SK-N-SH (cell line): ENCODE measurements at regions not wholly inside any gene's neighbourhood (a gene's known extent, or its start where the extent isn't known, plus 50 kb on each side); places are given as distances from the start of the nearest gene placed in this dataset.

Source experiments
- EP300 ChIP-seq, 2 experiments: IDR thresholded peaks; 2 replicates each; pipeline versions ENCODE4 v1.4.0 to v1.6.1; 2012; ENCODE audit warnings: borderline replicate concordance in 1 of 2, low read depth in 1 of 2, low read length in 1 of 2
- EZH2phosphoT487 ChIP-seq: fragments of 200-600 bp; sonication (generic); IDR thresholded peaks from 2 replicates; pipeline ENCODE4 v1.6.1; 2017; ENCODE audit warnings: low read depth, mixed run types, mild to moderate bottlenecking, antibody characterized with exemption, moderate library complexity, borderline replicate concordance
- POLR2AphosphoS5 ChIP-seq: IDR thresholded peaks from 2 replicates; pipeline ENCODE4 v1.6.1; 2012; ENCODE audit warnings: low read depth, low read length
- RAD21 ChIP-seq: IDR thresholded peaks from 2 replicates; pipeline ENCODE4 v1.6.1; 2012; ENCODE audit warnings: mild to moderate bottlenecking, low read length
- SIN3A ChIP-seq: IDR thresholded peaks from 2 replicates; pipeline ENCODE4 v1.6.1; 2012; ENCODE audit warnings: low read depth, mild to moderate bottlenecking, low read length, moderate library complexity, borderline replicate concordance
- TCF12 ChIP-seq: IDR thresholded peaks from 2 replicates; pipeline ENCODE4 v1.4.0; 2012
- TEAD4 ChIP-seq: IDR thresholded peaks from 2 replicates; pipeline ENCODE4 v1.4.0; 2012; ENCODE audit warnings: mild to moderate bottlenecking, borderline replicate concordance; ENCODE audit not compliant: insufficient read depth
- YY1 ChIP-seq: IDR thresholded peaks from 2 replicates; pipeline ENCODE4 v1.4.0; 2012; ENCODE audit warnings: low read depth, mild to moderate bottlenecking
- TF ChIP-seq, protein P1 (sequence below): fragments of 200-600 bp; sonication (generic); IDR thresholded peaks from 2 replicates; pipeline ENCODE4 v1.6.1; 2017; ENCODE audit warnings: antibody characterized with exemption, mild to moderate bottlenecking, moderate library complexity
- TF ChIP-seq, protein P2 (sequence below): IDR thresholded peaks from 2 replicates; pipeline ENCODE4 v1.4.0; 2012; ENCODE audit warnings: low read depth
- TF ChIP-seq, protein P3 (sequence below): fragments of 150-350 bp; IDR thresholded peaks from 2 replicates; pipeline ENCODE4 v1.6.1; 2016; ENCODE audit warnings: mild to moderate bottlenecking, low read depth, low read length
- TF ChIP-seq, protein P4 (sequence below): IDR thresholded peaks from 2 replicates; pipeline ENCODE4 v1.6.1; 2012; ENCODE audit warnings: mild to moderate bottlenecking, low read depth, low read length, moderate library complexity

DNA sequence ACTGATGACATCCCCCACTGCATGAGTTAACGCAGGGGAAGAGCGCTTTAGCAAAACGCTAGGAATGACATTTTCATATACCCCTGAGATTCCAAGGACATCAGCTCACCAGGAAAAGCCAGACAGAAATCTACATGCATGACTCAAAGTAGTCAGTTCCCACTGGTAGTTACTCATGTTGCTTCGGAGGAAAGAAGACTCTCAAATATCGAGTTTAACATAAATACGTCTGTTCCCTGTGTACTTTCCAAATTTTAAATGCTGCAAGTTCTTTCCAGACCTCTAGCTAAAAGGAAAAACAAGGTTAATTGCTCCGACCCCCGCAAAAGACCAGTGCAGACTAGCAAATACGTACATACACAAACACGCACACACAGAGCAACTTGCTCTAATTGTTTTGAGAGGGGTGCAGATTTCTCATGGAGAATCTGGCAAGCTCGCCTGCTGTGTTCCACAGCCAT lies 115.4 kb upstream of the PRICKLE2 start:
- TF ChIP-seq, protein P1, sequence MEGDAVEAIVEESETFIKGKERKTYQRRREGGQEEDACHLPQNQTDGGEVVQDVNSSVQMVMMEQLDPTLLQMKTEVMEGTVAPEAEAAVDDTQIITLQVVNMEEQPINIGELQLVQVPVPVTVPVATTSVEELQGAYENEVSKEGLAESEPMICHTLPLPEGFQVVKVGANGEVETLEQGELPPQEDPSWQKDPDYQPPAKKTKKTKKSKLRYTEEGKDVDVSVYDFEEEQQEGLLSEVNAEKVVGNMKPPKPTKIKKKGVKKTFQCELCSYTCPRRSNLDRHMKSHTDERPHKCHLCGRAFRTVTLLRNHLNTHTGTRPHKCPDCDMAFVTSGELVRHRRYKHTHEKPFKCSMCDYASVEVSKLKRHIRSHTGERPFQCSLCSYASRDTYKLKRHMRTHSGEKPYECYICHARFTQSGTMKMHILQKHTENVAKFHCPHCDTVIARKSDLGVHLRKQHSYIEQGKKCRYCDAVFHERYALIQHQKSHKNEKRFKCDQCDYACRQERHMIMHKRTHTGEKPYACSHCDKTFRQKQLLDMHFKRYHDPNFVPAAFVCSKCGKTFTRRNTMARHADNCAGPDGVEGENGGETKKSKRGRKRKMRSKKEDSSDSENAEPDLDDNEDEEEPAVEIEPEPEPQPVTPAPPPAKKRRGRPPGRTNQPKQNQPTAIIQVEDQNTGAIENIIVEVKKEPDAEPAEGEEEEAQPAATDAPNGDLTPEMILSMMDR = no peak
- TF ChIP-seq TEAD4 (peak; percentile 64; the same call in 1 of the 2 replicates), POLR2AphosphoS5 (no peak; the same call in 1 of the 2 replicates), SIN3A (no peak), TCF12 (peak; percentile 72), RAD21 (no peak), EZH2phosphoT487 (no peak), EP300 (IDR thresholded peaks at IDR 0.05; ENCODE audit: borderline replicate concordance in 1 of 2, low read depth in 1 of 2, low read length in 1 of 2) (peak in 1 of 2 experiments; percentile 73; a peak in 1 of 4 replicates), YY1 (no peak)
- TF ChIP-seq, protein P2, sequence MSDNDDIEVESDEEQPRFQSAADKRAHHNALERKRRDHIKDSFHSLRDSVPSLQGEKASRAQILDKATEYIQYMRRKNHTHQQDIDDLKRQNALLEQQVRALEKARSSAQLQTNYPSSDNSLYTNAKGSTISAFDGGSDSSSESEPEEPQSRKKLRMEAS = peak; percentile 53; the same call in 1 of the 2 replicates
- TF ChIP-seq, protein P3, sequence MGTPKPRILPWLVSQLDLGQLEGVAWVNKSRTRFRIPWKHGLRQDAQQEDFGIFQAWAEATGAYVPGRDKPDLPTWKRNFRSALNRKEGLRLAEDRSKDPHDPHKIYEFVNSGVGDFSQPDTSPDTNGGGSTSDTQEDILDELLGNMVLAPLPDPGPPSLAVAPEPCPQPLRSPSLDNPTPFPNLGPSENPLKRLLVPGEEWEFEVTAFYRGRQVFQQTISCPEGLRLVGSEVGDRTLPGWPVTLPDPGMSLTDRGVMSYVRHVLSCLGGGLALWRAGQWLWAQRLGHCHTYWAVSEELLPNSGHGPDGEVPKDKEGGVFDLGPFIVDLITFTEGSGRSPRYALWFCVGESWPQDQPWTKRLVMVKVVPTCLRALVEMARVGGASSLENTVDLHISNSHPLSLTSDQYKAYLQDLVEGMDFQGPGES = no peak
- TF ChIP-seq, protein P4, sequence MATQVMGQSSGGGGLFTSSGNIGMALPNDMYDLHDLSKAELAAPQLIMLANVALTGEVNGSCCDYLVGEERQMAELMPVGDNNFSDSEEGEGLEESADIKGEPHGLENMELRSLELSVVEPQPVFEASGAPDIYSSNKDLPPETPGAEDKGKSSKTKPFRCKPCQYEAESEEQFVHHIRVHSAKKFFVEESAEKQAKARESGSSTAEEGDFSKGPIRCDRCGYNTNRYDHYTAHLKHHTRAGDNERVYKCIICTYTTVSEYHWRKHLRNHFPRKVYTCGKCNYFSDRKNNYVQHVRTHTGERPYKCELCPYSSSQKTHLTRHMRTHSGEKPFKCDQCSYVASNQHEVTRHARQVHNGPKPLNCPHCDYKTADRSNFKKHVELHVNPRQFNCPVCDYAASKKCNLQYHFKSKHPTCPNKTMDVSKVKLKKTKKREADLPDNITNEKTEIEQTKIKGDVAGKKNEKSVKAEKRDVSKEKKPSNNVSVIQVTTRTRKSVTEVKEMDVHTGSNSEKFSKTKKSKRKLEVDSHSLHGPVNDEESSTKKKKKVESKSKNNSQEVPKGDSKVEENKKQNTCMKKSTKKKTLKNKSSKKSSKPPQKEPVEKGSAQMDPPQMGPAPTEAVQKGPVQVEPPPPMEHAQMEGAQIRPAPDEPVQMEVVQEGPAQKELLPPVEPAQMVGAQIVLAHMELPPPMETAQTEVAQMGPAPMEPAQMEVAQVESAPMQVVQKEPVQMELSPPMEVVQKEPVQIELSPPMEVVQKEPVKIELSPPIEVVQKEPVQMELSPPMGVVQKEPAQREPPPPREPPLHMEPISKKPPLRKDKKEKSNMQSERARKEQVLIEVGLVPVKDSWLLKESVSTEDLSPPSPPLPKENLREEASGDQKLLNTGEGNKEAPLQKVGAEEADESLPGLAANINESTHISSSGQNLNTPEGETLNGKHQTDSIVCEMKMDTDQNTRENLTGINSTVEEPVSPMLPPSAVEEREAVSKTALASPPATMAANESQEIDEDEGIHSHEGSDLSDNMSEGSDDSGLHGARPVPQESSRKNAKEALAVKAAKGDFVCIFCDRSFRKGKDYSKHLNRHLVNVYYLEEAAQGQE = no peak
